NB4 (cell line): ENCODE measurements at regions not wholly inside any gene's neighbourhood (a gene's known extent, or its start where the extent isn't known, plus 50 kb on each side); places are given as distances from the start of the nearest gene placed in this dataset.
"Not testable (repeated sequence)": the region's sequence is repeated elsewhere in the genome, so short reads cannot be mapped to it uniquely, and the experiment has no call there.

ENCODE experiments used
- DNase-seq: peaks from one replicate; pipeline ENCODE4 v3.0.0; 2010; ENCODE audit warnings: low read depth
- H3K4me3 ChIP-seq: one replicate; pipeline ENCODE4 v1.5.1; 2011; ENCODE audit warnings: mild to moderate bottlenecking, low read depth, low read length, moderate library complexity
- CTCF ChIP-seq: IDR thresholded peaks from one replicate; pipeline ENCODE4 v1.5.1; 2012; ENCODE audit warnings: low read depth, low read length
- MAX ChIP-seq: IDR thresholded peaks from 2 replicates; pipeline ENCODE4 v1.6.1; 2011; ENCODE audit warnings: low read depth, low read length
- MYC ChIP-seq: IDR thresholded peaks from 2 replicates; pipeline ENCODE4 v1.6.1; 2011; ENCODE audit warnings: low read depth, low read length
- POLR2A ChIP-seq: IDR thresholded peaks from 2 replicates; pipeline ENCODE4 v1.6.1; 2011; ENCODE audit warnings: mild to moderate bottlenecking; ENCODE audit not compliant: insufficient read length; ENCODE audit errors: extremely low read depth

GRCh38 chr16:85239871-85240270 is 127.6 kb upstream of the CIBAR2 start:
- H3K4me3 ChIP-seq = no peak overlapping the region
- DNase-seq = no peak
- TF ChIP-seq MYC (no peak), CTCF (no peak), MAX (no peak)

GRCh38 chr16:85240982-85241924 is 129.0 kb upstream of the CIBAR2 start:
- DNase-seq = peak; percentile 42
- H3K4me3 ChIP-seq = no peak overlapping the region
- no peak for TF ChIP-seq MAX

- no peak for DNase-seq
- H3K4me3 ChIP-seq = no peak overlapping the region
- TF ChIP-seq POLR2A = no peak
Measured at GRCh38 chr16:85242140-85242539, 129.9 kb upstream of the CIBAR2 start.

DNA sequence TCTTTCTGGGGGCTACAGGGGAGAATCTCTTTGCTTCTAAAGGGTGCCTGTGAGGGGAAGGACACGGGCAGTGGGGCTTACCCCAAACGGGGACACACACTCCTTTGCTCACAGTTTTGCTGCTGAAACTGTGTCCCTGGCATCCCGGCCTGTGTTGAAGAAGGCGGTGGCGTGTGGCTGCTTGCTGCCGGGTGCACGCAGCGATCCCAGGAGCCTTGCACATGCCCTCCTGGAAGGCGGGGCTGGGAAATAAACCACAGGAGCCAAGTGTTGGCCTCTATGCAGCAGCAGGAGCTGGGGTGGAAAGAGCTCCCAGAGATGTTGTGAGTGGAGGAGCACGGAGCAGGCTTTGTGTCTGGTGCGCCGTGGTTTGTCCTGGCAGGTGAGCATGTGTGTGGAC is 131.0 kb upstream of the CIBAR2 start:
- TF ChIP-seq MAX = no peak
- TF ChIP-seq MYC = no peak
- TF ChIP-seq POLR2A = no peak
- TF ChIP-seq CTCF = no peak
- no peak overlapping the region for H3K4me3 ChIP-seq
- DNase-seq = no peak

DNA sequence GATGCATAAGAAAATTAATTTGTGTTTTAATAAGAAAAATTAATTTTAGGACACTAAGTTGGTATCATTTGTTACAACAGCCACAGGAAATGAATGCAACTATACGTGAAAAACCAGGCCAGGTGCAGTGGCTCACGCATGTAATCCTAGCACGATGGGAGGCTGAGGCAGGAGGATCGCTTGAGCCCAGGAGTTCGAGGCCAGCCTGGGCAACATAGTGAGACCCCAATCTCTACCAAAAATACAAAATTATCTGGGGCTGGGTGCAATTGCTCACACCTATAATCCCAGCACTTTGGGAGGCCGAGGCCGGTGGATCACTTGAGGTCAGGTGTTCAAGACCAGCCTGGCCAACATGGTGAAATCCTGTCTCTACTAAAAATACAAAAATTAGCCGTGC is 132.2 kb upstream of the CIBAR2 start:
- H3K4me3 ChIP-seq, DNase-seq: not testable (repeated sequence)

- TF ChIP-seq MYC (no peak), MAX (no peak), CTCF (peak; percentile 95), POLR2A (no peak)
- H3K4me3 ChIP-seq = no peak overlapping the region
- peak; percentile 68 for DNase-seq
Measured at GRCh38 chr16:85245307-85246172, 133.3 kb upstream of the CIBAR2 start.

DNA sequence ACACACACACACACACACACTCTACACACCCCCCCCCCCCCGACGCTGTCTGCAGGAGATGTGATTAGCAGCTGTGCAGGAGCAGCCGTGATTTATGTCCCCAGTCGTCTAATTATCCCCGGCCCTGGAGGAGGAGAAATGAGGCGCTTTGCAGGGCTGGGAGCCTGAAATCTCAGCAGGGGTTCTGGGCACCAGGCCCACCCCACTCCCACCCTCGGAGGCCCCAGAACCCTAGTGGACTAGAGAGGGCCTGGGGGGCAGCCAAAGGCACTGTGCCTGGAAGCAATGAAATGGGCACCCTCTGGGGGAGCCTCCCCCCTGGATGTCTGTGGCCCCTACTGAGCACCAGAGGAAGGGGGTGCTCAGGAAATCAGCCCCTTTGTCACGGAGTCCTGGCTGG is 134.2 kb upstream of the CIBAR2 start:
- no peak for TF ChIP-seq CTCF
- TF ChIP-seq MAX = no peak
- TF ChIP-seq POLR2A = no peak
- TF ChIP-seq MYC = no peak
- DNase-seq = no peak

More for the DNA sequence above, 134.2 kb upstream of the CIBAR2 start:
- H3K4me3 ChIP-seq = no peak overlapping the region
